Ammon's horn (tissue), 1 donor: ENCODE measurements at regions not wholly inside any gene's neighbourhood (a gene's known extent, or its start where the extent isn't known, plus 50 kb on each side); places are given as distances from the start of the nearest gene placed in this dataset.

Source experiments
- DNase-seq: peaks from one replicate; pipeline ENCODE4 v3.0.0-alpha.2; 2016; ENCODE audit warnings: low spot score

GRCh38 chr12:130216031-130216430 lies 53.8 kb downstream of the FZD10 start:
- DNase-seq = no peak

DNA sequence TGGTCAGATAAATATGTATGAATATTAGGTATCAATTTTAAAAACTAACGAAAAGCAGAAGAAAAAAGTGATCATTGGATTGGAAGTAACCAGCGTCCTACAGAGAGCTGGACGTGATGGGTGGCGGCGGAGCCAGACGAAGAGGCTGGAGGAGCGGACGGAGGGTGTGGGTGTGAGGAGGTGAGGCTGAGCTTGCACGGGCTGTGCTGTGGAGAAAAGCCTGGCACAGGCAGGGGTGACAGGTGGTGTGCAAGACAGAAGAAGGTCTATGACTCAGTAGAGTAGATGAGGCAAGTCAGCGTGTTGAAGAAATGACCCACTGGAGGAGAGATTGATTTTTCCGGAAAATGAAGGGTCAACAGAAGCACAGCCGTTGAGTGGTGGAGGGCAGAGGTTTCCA lies 56.4 kb downstream of the FZD10 start:
- DNase-seq = no peak

GRCh38 chr12:130219929-130220705 lies 57.9 kb downstream of the FZD10 start:
- DNase-seq = no peak

GRCh38 chr12:130220706-130221100 lies 58.4 kb downstream of the FZD10 start:
- no peak for DNase-seq

DNA sequence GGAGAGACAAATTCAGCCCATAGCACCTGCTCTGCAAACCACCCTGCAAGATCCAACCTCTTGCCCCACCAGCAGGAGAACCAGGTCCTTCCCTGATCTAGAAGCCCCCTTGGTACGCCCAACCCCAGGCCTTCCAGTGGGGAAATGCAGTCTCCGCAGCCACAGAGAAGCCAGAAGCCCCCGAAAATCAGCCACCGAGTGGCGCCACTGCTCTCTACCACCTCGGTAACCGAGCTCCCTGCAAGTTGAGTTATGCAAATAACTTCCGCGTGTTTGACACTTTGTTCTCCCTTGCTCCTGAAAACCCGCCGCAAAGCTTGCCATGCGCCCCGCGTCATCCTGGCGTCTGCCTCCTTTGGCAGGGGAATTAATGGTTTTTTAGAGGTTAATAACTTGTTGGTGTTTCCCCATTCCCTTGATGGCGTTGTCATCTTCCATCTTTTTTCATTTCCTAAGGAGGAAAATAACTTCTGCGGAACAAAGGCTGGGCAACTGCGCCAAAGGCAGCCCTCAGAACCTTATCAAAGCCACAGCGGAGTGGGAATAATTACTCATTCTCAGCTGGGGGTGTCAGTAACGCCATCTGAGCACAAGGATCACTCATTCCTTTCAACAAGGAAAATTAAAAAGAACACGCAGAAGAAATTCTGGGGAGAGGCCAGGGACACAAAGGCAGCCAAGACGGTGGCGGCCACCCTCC lies 60.4 kb downstream of the FZD10 start:
- no peak for DNase-seq

GRCh38 chr12:130223767-130224244 lies 61.5 kb downstream of the FZD10 start:
- no peak for DNase-seq

- DNase-seq = no peak
Observed at GRCh38 chr12:130224613-130225012, 62.3 kb downstream of the FZD10 start.

GRCh38 chr12:130225347-130225746 lies 63.1 kb downstream of the FZD10 start:
- no peak for DNase-seq

DNA sequence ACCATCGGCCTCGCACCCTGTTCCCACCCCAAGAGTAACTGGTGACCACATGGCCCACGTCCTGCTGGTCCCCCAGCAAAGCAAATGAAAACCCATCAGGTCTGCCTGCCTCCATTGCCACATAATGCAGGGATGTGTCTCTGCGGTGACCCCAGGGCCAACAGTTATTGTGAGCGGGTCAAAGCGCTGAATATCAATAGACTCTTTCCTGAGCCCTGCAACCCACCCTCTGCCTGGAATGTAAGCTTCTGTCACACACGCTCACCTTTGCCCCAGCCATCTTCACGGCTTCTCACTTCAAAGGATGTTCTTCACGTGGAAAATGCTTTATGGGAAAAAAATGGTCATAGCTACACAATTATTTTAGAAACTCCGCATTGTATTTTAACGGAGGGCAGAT lies 63.9 kb downstream of the FZD10 start:
- no peak for DNase-seq

- DNase-seq = no peak
Observed at GRCh38 chr12:130226771-130227170, 64.5 kb downstream of the FZD10 start.

GRCh38 chr12:130227641-130228040 lies 65.4 kb downstream of the FZD10 start:
- DNase-seq = peak; percentile 27

GRCh38 chr12:130236446-130236845 lies 74.2 kb downstream of the FZD10 start:
- DNase-seq = no peak

DNA sequence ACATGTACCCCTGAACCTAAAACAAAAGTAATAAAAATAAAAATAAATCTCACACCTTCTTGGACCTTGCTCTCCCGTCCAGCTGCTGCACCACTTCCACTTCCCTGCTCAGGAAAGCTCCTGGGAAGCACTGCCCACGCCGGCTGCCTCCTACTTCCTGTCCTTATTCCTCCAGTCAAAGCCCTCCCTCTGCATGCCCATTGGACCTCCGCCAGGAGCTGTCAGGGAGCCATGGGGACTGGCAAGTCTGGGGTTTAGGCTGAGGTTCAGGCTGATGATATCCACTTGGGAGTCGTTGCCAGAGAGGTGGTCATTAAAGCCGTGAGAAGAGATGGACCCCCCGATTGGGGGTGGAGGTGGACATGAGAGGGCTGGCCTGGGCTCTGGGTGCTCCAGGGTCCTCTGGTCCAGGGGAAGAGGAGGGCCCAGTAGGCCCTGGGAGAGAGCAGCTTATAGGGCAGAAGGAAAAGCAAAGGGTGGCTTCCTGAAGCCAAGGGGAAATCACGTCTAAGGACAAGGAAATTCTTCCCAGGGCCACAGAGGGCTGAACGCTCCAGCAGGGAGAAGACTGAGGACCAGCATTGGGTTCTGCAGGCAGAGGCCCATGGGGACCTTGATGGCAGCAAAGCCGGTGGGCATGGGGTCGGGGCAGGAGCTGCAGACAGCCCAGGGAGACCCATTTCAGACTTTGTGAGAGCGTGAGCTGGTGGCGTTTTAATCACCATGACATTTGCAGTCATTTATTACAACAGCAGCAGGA lies 78.7 kb downstream of the FZD10 start:
- DNase-seq = no peak

DNA sequence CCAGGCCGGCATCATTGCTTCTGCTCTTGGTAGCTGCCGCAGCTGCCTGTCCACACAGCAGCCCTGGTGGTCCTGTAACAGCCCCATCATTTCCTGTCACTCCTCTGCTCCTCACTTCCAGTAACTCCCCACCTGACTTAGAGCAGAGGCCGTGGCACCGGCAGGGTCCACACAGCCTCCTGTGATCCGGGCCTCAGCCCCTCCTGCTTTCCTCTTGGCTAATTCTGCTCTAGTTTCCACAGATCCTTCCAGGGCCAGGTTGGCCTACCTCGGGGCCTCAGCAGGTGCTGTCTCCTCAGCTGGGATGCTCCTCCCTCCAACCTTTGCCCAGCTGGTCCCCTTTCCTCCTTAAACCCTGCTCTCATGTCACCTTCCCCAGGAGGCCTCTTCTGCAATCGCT lies 80.2 kb downstream of the FZD10 start:
- DNase-seq = no peak

GRCh38 chr12:130245251-130245650 lies 83.0 kb downstream of the FZD10 start:
- no peak for DNase-seq

DNA sequence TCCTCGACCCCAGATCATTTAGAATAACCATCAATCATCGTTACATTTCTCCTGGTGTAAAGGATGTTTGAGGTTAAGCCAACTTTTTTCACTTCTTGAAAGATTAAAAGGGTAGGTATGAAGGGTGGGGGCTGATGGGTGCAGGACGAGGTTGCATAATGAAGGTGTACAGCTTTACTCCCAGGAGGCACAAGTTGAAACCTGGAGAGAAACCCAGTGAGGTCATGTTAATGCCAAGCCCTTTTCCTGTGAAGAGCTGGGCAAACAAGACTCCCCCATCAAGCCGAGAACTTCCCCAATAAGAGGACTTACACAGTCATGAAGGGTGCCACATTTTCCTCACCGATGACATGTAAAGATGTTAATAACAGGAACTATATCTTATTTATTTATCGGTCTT lies 84.3 kb downstream of the FZD10 start:
- no peak for DNase-seq

GRCh38 chr12:130247634-130248237 lies 85.5 kb downstream of the FZD10 start:
- DNase-seq = no peak

GRCh38 chr12:130249376-130249775 lies 87.1 kb downstream of the FZD10 start:
- DNase-seq = no peak

DNA sequence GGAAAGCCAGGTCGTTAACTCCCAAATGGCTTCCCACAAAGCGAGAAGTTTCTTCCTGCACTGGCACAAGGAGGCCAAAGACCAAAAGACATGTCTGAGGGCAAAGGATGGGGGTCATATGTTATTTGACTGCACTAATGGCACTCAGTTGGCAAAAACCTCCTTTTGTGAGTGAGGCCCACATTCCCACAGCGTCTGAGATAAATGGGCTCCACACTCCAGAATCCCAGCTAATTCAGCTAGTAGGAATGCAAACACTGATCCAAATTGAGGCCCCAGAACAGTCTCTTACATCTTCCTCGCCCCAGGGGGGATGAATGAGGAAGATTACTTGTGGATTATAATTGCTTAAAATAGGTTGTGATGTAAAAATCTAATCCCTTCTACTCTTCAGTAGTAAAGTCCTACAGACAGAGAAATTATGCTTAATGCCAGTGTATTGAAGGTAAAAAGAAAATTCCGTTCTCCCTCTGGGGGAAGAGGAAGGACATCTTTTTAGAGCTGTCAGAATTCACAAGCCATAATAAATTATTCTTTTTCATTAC lies 86.4 kb upstream of the PIWIL1 start:
- DNase-seq = no peak

DNA sequence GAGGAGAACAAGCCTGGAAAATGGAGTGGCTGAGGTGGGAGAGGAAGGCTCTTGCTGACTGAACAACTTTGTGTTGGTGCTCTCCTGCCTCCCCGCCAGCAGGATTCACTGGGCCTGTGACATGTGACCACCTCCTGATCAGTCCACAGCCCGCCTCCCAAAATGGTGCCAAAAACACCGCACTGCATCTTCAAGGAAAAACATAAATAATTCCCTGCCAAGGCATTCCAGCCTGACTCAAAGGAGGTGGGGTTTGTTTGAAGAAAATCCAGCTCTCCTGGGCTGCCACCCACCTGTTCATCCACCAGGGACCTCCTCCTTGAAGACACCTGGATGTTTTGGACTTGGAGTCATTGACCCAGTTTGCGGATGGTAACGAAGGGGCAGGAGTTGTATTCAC lies 83.8 kb upstream of the PIWIL1 start:
- no peak for DNase-seq

DNA sequence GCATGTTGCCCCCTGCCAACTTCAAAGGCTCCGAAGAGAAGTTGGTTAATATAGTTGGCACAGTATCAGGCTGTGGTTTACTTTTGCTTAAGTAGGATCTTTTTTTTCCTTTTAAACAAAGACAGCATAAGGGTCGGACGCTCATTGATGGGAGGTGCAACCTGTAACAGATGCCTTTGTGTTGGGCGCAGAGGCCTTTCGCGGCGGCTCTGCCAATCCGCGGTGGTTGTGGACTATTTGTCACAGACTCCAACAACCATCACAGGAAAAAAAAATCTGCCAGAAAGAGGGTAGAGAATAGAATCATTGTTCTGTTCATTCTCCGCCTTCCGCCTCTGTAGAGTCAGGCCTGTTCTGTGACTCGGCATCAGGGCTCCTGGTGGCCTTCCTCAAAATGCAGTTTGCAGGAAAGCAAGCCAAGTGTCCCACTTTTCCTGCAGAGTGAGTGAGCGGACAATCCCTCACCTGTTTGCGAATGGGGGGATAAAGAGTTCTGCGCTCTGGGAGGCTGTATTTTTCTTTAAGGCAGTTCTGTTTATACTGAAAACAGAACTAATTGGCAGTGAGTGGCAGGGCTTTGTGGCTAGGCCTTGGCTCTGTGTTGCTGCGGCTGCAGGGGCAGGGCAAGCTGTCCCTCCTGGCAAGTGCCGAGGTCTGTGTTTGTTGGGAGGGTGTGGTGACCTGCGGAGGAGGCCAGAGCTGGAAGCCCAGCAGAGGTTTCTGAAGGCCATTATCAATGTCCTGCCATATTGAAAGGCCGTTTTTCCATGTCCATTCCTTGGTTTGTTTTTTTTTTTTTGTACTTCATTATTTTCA lies 83.0 kb upstream of the PIWIL1 start:
- DNase-seq = peak; percentile 83
